ENCODE measurements at regions not wholly inside any gene's neighbourhood (a gene's known extent, or its start where the extent isn't known, plus 50 kb on each side); places are given as distances from the start of the nearest gene placed in this dataset.
A peak's percentile ranks its signal among the peaks of the same experiment; 100 is the strongest.

GRCh38 chr20:52841003-52841402 lies 131.2 kb upstream of the TSHZ2 start:
- Histone ChIP-seq H3K36me3 (no peaks in the 10 kb centered on the region), H3K4me3 (no peak overlapping the region), H3K27ac (no peak overlapping the region), H3K4me1 (no peaks in the 10 kb centered on the region), H3K27me3 (no peaks in the 10 kb centered on the region), H3K9me3 (no peaks in the 10 kb centered on the region)
- no peak for TF ChIP-seq EP300 (IDR thresholded peaks at IDR 0.05)
- TF ChIP-seq CTCF (IDR thresholded peaks at IDR 0.05): no peak
- 76 to 90% (median 89%) methylated on average over 3 of the region's 3 CpGs for WGBS, 5 donors
- intact Hi-C loops (cut with DNase I; ENCODE audit: low total_unique reads): no loop called here
- no peak for DNase-seq

- TF ChIP-seq POLR2A (IDR thresholded peaks at IDR 0.05): no peak
- TF ChIP-seq POLR2AphosphoS5 (IDR thresholded peaks at IDR 0.05): no peak
- TF ChIP-seq CTCF (IDR thresholded peaks at IDR 0.05): no peak
- no peak for TF ChIP-seq EP300 (IDR thresholded peaks at IDR 0.05)
- 81 to 88% (median 85%) methylated on average over 4 of the region's 4 CpGs for WGBS, 5 donors
- no peaks in the 10 kb centered on the region for H3K4me1 ChIP-seq
- H3K4me3 ChIP-seq: no peak overlapping the region
- H3K27me3 ChIP-seq: no peaks in the 10 kb centered on the region
- intact Hi-C loops (cut with DNase I; ENCODE audit: low total_unique reads): no loop called here
- no peaks in the 10 kb centered on the region for H3K9me3 ChIP-seq
- DNase-seq: no peak
- H3K27ac ChIP-seq: no peak overlapping the region
- no peaks in the 10 kb centered on the region for H3K36me3 ChIP-seq
Measured at GRCh38 chr20:52840041-52840440, 132.1 kb upstream of the TSHZ2 start.

- Histone ChIP-seq H3K9me3 (no peaks in the 10 kb centered on the region), H3K4me3 (no peak overlapping the region), H3K36me3 (no peaks in the 10 kb centered on the region), H3K4me1 (no peaks in the 10 kb centered on the region), H3K27ac (no peak overlapping the region), H3K27me3 (no peaks in the 10 kb centered on the region)
- 45 to 62% (median 46%) methylated on average over 2 of the region's 2 CpGs for WGBS, 5 donors
- TF ChIP-seq CTCF (IDR thresholded peaks at IDR 0.05): no peak
- no peak for TF ChIP-seq POLR2A (IDR thresholded peaks at IDR 0.05)
- DNase-seq: no peak
- intact Hi-C loops (cut with DNase I; ENCODE audit: low total_unique reads): no loop called here
Measured at GRCh38 chr20:52838510-52839241, 133.5 kb upstream of the TSHZ2 start.

- TF ChIP-seq CTCF (IDR thresholded peaks at IDR 0.05) (no peak), POLR2AphosphoS5 (IDR thresholded peaks at IDR 0.05) (no peak), POLR2A (IDR thresholded peaks at IDR 0.05) (no peak), EP300 (IDR thresholded peaks at IDR 0.05) (no peak)
- Histone ChIP-seq H3K27me3 (no peaks in the 10 kb centered on the region), H3K4me3 (no peak overlapping the region), H3K9me3 (no peaks in the 10 kb centered on the region), H3K4me1 (no peaks in the 10 kb centered on the region), H3K27ac (no peak overlapping the region), H3K36me3 (no peaks in the 10 kb centered on the region)
- intact Hi-C loops (cut with DNase I; ENCODE audit: low total_unique reads): no loop called here
- 63 to 70% (median 68%) methylated on average over 4 of the region's 4 CpGs for WGBS, 5 donors
- peak in 1 of 2 donors; percentile 5 for DNase-seq
Measured at GRCh38 chr20:52837378-52837777, 134.8 kb upstream of the TSHZ2 start.
